HG03045 (cell line): ENCODE measurements at regions not wholly inside any gene's neighbourhood (a gene's known extent, or its start where the extent isn't known, plus 50 kb on each side); places are given as distances from the start of the nearest gene placed in this dataset.

Experiments used
- ATAC-seq: cut with Tn5 transposase; IDR thresholded peaks from one replicate; pipeline ENCODE4 v1.9.1; 2021; ENCODE audit warnings: mild to moderate bottlenecking, moderate library complexity; ENCODE audit not compliant: unreplicated experiment

- ATAC-seq: no peak
Measured at GRCh38 chr15:47824147-47824546, 106.8 kb downstream of the SEMA6D start.

DNA sequence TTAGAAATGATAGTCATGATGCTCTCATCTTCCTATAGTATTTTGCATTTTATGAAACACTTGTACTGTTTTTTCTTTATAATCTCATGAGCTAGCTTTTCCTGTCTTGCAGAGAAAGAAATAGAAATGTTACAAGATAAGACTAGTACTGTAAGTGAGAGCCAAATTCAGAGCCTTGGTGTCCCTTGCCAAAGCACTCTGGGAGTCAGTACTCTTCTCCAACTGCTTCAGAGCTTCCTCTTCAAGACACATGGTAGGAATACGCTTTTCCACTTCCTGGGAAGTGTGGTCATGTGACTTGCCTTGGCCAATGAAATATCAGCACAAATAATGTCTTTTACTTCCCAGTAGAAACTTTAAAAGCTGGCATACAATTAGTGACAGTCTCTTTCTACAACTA, 112.4 kb downstream of the SEMA6D start:
- ATAC-seq: no peak

DNA sequence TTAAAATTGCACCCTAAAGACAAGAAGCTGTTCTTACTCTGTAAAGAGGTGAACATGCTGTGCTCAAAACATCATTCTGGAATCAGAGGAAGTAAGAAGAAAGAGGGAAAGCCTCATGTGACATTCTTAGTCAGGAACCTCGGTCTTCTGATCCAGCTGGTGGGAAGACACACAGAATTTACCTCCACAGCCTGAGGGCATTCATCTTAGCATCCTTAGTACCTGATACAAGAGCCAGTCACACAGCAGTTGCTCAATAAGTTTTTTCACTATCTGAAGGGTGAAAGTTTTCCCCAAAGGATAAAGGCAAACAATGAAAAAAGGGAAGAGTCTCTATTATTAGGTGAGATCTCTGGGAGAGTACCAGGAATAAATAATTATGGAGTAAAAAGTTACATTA, 116.8 kb downstream of the SEMA6D start:
- no peak for ATAC-seq

DNA sequence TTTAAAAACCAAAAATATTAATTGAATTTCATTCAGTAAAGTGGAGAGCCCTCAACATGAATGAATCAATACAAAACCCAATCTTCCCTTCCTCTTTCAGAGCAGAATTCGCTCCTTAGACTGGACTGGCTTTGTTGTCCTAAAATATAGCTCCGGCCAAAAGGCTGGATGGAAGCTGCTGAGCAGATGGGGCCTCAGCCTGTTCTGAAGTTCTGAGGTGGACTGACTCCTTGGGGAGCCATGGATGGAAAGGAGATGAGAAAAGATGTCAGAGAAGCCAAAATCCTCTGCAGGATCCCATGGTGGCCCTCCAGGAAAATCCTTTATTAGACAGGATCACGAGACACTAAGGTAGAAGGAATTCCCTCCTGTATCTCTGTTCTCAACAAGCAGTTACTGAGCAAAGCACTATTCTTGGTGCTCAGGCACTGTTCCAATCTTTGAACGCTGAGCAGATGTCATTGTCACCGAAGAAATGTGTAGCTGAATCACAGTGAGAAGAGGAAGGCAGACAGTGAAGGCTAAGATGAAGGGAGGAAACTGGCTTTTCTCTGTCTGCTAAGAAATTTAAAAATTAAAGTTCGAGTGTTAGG, 122.0 kb downstream of the SEMA6D start:
- ATAC-seq: no peak

- no peak for ATAC-seq
Measured at GRCh38 chr15:47843124-47843663, 125.9 kb downstream of the SEMA6D start.

DNA sequence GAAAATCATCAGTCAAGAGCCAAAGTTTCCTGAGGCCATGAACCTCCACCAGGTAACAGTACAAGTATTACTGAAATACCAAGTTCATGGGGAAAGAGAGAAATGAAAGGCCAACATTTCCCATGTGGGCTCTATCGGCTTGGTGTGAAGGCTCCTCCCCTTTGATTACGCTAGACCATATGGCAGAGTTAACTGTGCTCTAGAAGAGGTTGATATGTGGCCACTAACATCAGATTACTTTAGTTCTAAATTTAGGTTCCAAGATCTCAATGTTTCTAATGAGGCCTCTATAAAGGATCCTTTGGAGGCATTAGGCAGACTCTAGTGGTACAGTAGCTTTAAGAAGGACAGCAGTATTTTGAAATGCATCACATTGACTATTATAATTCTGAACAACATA, 127.1 kb downstream of the SEMA6D start:
- ATAC-seq: no peak

DNA sequence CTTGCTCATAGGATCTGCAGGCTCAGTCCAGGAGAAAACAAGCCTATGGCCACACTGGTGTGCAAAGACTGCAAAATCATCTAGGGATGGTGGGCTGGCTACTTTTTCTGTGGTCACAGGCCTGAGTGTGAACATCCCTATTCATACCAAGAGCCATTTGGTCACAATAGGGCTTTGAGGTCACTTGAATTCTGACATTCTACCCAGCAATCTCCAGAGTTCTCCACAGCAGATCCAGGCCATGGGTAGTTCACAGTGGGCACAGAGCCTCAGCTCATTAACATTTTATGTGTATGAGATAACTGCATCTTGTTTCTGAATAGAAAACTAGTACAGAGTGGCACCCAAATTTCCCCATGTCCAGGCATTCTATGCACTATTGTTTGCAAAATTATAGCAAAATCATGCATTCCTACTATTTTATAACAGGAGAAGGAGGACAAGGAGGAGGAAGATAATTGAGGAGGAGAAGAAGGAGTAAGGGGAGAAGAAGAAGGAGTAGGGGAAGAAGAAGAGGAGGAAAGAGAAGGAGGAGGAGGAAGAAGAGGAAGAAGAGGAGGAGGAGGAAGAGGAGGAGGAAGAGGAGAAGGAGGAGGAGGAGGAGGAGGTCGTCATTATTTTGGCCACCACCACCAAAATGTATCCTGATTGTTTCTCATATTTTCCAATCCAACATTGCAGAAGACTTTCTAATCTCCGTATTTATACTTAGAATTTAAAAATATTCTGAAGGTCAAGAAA, 129.0 kb downstream of the SEMA6D start:
- ATAC-seq: no peak

DNA sequence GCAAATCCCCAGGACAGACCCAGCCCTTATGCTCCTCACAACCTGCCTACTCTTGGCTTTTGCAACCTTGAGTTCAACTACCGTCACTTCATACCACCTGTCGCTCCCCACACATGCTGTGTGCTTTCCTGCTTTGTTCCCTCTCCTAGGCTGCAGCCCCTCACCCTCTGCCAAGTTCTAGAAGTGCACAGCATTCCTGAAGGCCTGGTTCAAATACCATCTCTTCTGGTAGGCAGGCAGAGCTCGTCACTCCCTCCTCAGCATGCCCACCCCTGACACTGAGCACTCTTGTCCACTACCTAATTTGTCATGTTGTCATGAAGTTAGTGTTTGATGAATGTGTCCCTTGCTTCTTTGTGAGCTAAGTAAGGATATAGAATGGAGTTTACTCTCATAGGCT, 129.6 kb downstream of the SEMA6D start:
- no peak for ATAC-seq

- ATAC-seq: no peak
Measured at GRCh38 chr15:47856071-47856470, 138.8 kb downstream of the SEMA6D start.

GRCh38 chr15:47857014-47857775, 139.9 kb downstream of the SEMA6D start:
- no peak for ATAC-seq

DNA sequence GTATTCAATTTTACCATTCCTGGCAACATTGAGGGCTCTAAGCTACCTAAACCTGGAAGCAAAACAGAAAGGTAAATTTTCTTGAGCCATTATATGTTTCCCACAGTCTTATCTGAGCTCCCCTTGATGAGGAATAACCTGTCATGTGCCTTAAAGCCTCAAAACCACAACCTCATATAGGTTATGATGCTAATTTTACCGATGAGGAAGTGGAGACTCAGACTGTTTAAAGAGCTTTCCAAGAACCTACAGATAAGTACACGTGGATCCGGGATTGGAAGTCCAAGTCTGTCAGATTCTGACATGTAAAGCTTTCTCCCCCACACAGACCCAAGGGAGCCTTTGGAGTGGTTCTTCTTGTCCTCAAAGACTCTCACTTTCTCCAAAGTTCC, 140.5 kb downstream of the SEMA6D start:
- ATAC-seq: no peak

- ATAC-seq: no peak
Measured at GRCh38 chr15:47861111-47861903, 144.0 kb downstream of the SEMA6D start.

GRCh38 chr15:47862402-47862801, 145.1 kb downstream of the SEMA6D start:
- no peak for ATAC-seq

GRCh38 chr15:47866446-47866845, 149.1 kb downstream of the SEMA6D start:
- no peak for ATAC-seq

- ATAC-seq: no peak
Measured at GRCh38 chr15:47870300-47870955, 153.1 kb downstream of the SEMA6D start.

- no peak for ATAC-seq
Measured at GRCh38 chr15:47870956-47871625, 153.8 kb downstream of the SEMA6D start.

DNA sequence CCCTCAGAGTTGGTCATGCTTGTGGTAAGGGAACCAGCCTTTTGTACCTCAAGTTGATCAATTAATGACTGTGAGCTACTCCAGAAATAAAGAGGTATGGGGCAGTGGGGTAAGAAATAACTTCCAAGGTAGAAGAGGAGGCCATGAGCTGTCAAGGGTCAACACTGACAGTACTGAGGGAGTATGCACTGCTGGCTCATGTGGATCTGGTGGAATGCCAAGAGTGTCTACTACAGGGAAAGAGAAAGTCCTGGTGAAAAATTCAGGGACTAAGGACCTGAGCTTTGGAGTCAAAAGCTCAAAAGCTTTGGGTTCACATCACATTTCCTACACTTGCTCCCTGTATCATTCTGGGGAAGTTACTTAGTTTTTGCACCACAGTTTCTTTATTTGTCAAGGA, 154.9 kb downstream of the SEMA6D start:
- ATAC-seq: no peak

DNA sequence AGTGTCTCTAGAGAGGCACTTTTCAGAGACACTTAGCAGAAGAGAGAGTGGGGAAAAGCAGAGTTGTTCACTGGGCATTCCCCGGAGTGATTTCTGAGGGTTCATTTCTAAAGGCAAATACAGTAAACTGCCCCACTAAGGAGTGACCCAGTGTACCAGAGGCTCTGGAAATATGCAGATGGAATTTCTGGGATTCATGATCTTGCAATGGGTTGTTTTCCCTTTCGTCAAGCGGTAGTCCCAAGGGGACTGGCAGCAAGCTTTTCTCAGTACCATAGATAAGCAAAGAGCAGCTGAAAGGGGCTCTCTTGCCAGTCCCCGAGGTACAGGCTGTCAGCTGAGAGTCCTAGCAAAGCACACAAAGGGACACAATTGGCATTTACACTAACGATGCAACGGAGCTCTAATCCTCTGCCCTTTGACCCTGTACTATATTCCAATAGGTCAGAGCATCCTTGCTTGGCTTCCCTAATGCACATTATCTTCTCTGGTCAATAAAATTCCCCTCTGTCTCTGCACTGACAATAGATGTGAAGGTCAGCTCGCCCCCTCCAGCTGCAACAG, 155.6 kb downstream of the SEMA6D start:
- no peak for ATAC-seq

DNA sequence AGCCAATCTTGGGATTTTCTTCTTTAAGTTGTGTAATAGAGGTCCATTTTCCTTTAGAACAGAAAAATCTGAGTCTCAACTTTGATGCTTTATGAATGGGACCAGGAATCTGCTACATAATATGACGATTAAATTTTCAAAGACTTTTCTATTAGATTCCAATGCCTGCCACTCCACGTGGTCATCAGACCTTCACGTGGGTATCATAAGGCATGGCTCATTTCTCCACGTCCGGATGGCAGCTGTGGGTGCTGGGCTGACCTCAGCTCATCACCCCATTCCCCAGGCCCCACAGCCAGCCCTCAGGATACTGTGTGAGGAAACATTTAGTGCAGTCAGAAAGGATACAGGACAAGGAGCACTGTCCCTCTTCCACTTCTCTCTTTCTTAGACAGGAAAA, 159.7 kb downstream of the SEMA6D start:
- ATAC-seq: no peak

DNA sequence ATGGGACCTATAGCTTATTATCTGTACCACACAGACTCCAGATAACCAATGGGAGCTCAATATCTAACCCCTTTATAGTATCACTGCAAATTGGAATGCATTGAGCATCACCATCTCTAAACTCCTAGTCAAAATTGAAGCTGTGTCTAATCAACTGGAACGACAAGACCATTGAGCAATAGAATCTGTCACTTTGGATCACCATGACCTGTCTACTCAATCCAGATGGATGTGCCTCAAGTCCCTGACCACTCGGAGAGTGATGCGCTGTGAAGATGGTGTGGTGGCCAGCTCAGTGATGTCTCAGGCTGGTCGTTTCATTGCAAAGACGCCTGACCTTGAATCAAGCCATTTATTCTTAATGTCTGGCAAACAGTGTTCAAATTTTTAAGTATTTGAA, 160.5 kb downstream of the SEMA6D start:
- ATAC-seq: no peak
